Gastrocnemius medialis (tissue), 4 donors: ENCODE measurements at regions not wholly inside any gene's neighbourhood (a gene's known extent, or its start where the extent isn't known, plus 50 kb on each side); places are given as distances from the start of the nearest gene placed in this dataset.

Experiments used
- ATAC-seq, 2 donors: fragments of 150-250 bp; one replicate each; pipeline ENCODE4 v1.9.1; 2016
- DNase-seq, 2 donors: peaks; one replicate each; pipeline ENCODE4 v3.0.0-alpha.2; 2019
- H3K27ac ChIP-seq, 4 donors: fragments of 200-600 bp; sonication (generic); 1 replicate in 1 of 4; 2 replicates in 3 of 4; pipeline ENCODE4 v1.5.1; 2016 to 2018; ENCODE audit warnings: mild to moderate bottlenecking in 2 of 4, moderate library complexity in 1 of 4
- H3K27me3 ChIP-seq, 3 donors: fragments of 200-600 bp; sonication (generic) in 2 of 3; 1 replicate in 1 of 3; 2 replicates in 2 of 3; pipeline versions ENCODE4 v1.5.1 to v1.6.0; 2016 to 2019; ENCODE audit warnings: mild to moderate bottlenecking in 1 of 3, moderate library complexity in 1 of 3
- H3K36me3 ChIP-seq, 2 donors: fragments of 200-600 bp; sonication (generic) in 1 of 2; one replicate each; pipeline ENCODE4 v1.5.1; 2017 to 2018
- H3K4me1 ChIP-seq, 2 donors: fragments of 200-600 bp; sonication (generic) in 1 of 2; one replicate each; pipeline ENCODE4 v1.5.1; 2016 to 2017; ENCODE audit warnings: mild to moderate bottlenecking in 2 of 2
- H3K4me3 ChIP-seq, 4 donors: fragments of 200-600 bp; sonication (generic) in 3 of 4; 1 replicate in 1 of 4; 2 replicates in 3 of 4; pipeline ENCODE4 v1.5.1; 2016 to 2019; ENCODE audit warnings: mild to moderate bottlenecking in 2 of 4
- H3K9me3 ChIP-seq, 3 donors: fragments of 200-600 bp; sonication (generic) in 2 of 3; 1 replicate in 1 of 3; 2 replicates in 2 of 3; pipeline ENCODE4 v1.5.1; 2016 to 2019
- CTCF ChIP-seq, 5 experiments: fragments of 450-650 bp in 3 of 5; fragments of 200-600 bp in 2 of 5; sonication (generic) in 2 of 5; IDR thresholded peaks in 4 of 5; conservative IDR thresholded peaks in 1 of 5; 1 replicate in 4 of 5; 2 replicates in 1 of 5; pipeline ENCODE4 v1.5.1; 2016 to 2019; ENCODE audit warnings: antibody characterized with exemption in 5 of 5, mild to moderate bottlenecking in 3 of 5, moderate library complexity in 3 of 5
- POLR2A ChIP-seq, 2 donors: fragments of 450-650 bp; IDR thresholded peaks; one replicate each; pipeline ENCODE4 v1.6.1; 2017; ENCODE audit warnings: antibody characterized with exemption in 2 of 2, mild to moderate bottlenecking in 2 of 2, moderate library complexity in 2 of 2
- in situ Hi-C, 4 donors: fragments of 200-750 bp; cut with MboI; loops; one replicate each; pipeline versions ENCODE4 v1.15.0 to v1.8.0; 2017; ENCODE audit warnings: low sequenced_read_pairs in 4 of 4
- intact Hi-C: fragments of 100-400 bp; cut with DNase I; formaldehyde crosslinking; loops from one replicate; pipeline ENCODE4 v1.15.1; 2023; ENCODE audit warnings: low total_unique reads

- Histone ChIP-seq H3K4me3 (no peak overlapping the region), H3K27me3 (no peaks in the 10 kb centered on the region), H3K27ac (peak overlapping the region; percentile 82 to 97 (median 84)), H3K4me1 (peaks cover 55% of the 10 kb centered on the region in 2 donors), H3K9me3 (no peaks in the 10 kb centered on the region), H3K36me3 (peaks cover 0 to 16% of the 10 kb centered on the region in 2 donors)
- peak in 1 of 2 donors; percentile 41 for TF ChIP-seq POLR2A (IDR thresholded peaks at IDR 0.05)
- TF ChIP-seq CTCF (IDR thresholded peaks at IDR 0.05 in 4 of 5, conservative IDR thresholded peaks at IDR 0.05 in 1 of 5): peak in 4 of 5 experiments; percentile 26 to 37 (median 30)
- peak in 1 of 2 donors; percentile 25 for DNase-seq
- in situ Hi-C loops: no loop called here
- ATAC-seq: peak; percentile 94 to 97
- intact Hi-C loops: loop anchor here (2.0 kb wide), 1 partner anchor 14 kb away; no protein-coding TSS in a partner anchor
Observed at GRCh38 chr3:159872374-159873109, 116.1 kb upstream of the IL12A start.

- H3K36me3 ChIP-seq: peaks cover 0 to 10% of the 10 kb centered on the region in 2 donors
- ATAC-seq (no peak), DNase-seq (no peak)
- intact Hi-C loops: no loop called here
- H3K4me1 ChIP-seq: peaks cover 62 to 63% of the 10 kb centered on the region in 2 donors
- TF ChIP-seq POLR2A (IDR thresholded peaks at IDR 0.05) (no peak), CTCF (IDR thresholded peaks at IDR 0.05 in 4 of 5, conservative IDR thresholded peaks at IDR 0.05 in 1 of 5) (no peak)
- peak overlapping the region; percentile 3 to 97 (median 52) for H3K27ac ChIP-seq
- no peak overlapping the region for H3K4me3 ChIP-seq
- H3K9me3 ChIP-seq: no peaks in the 10 kb centered on the region
- no peaks in the 10 kb centered on the region for H3K27me3 ChIP-seq
- in situ Hi-C loops: loop anchor here in 1 of 4 donors (25.0 kb wide), 1 partner anchor 137 kb away; no protein-coding TSS in a partner anchor
Observed at GRCh38 chr3:159875116-159875515, 113.5 kb upstream of the IL12A start.

GRCh38 chr3:159877924-159878323 is 110.7 kb upstream of the IL12A start:
- Histone ChIP-seq H3K36me3 (peaks cover 0 to 10% of the 10 kb centered on the region in 2 donors), H3K27me3 (no peaks in the 10 kb centered on the region), H3K4me3 (no peak overlapping the region), H3K27ac (peak overlapping the region; percentile 23 to 97 (median 42)), H3K9me3 (no peaks in the 10 kb centered on the region), H3K4me1 (peaks cover 70 to 74% of the 10 kb centered on the region in 2 donors)
- intact Hi-C loops: no loop called here
- in situ Hi-C loops: loop anchor here in 1 of 4 donors (25.0 kb wide), 1 partner anchor 134 kb away; no protein-coding TSS in a partner anchor
- ATAC-seq (no peak), DNase-seq (no peak)
- TF ChIP-seq CTCF (IDR thresholded peaks at IDR 0.05 in 4 of 5, conservative IDR thresholded peaks at IDR 0.05 in 1 of 5) (no peak), POLR2A (IDR thresholded peaks at IDR 0.05) (no peak)

- H3K9me3 ChIP-seq: no peaks in the 10 kb centered on the region
- peaks cover 0 to 10% of the 10 kb centered on the region in 2 donors for H3K36me3 ChIP-seq
- peak overlapping the region in 1 of 4 donors; percentile 12 for H3K4me3 ChIP-seq
- no peak for DNase-seq
- peak overlapping the region; percentile 78 to 92 (median 84) for H3K27ac ChIP-seq
- no peak for TF ChIP-seq POLR2A (IDR thresholded peaks at IDR 0.05)
- no peak for TF ChIP-seq CTCF (IDR thresholded peaks at IDR 0.05 in 4 of 5, conservative IDR thresholded peaks at IDR 0.05 in 1 of 5)
- H3K27me3 ChIP-seq: no peaks in the 10 kb centered on the region
- no peak for ATAC-seq
- in situ Hi-C loops: loop anchor here in 1 of 4 donors (25.0 kb wide), 1 partner anchor 133 kb away; no protein-coding TSS in a partner anchor
- peaks cover 70 to 73% of the 10 kb centered on the region in 2 donors for H3K4me1 ChIP-seq
- intact Hi-C loops: no loop called here
Observed at GRCh38 chr3:159879146-159879545, 109.5 kb upstream of the IL12A start.
